H1 (cell line): ENCODE measurements at regions not wholly inside any gene's neighbourhood (a gene's known extent, or its start where the extent isn't known, plus 50 kb on each side); places are given as distances from the start of the nearest gene placed in this dataset.

Experiments
- CTCF ChIA-PET: fragments of 300-600 bp; sonication (Branson Sonifier 250); formaldehyde crosslinking; loops from one replicate; lab custom pipeline; 2021; ENCODE audit not compliant: partially characterized antibody; lab: Charles Lee
- POLR2A ChIA-PET: fragments of 300-600 bp; sonication (Branson Sonifier 250); formaldehyde crosslinking; loops from one replicate; lab custom pipeline; 2021; ENCODE audit warnings: inconsistent platforms; ENCODE audit not compliant: partially characterized antibody; lab: Charles Lee
- DNase-seq, 2 experiments: peaks; one replicate each; pipeline versions ENCODE4 v3.0.0 to v3.0.0-alpha.2; 2010 to 2022; ENCODE audit warnings: low spot score in 2 of 2, low read depth in 1 of 2, mixed read lengths in 1 of 2
- FAIRE-seq: peaks from 2 replicates; lab custom pipeline; 2011; peaks lifted over from hg19 to GRCh38; lab: Jason Lieb, UNC
- H2AFZ ChIP-seq: 2 replicates; pipeline ENCODE4 v1.8.1; 2012; ENCODE audit warnings: low read length, inconsistent platforms
- H2AK5ac ChIP-seq: 2 replicates; pipeline ENCODE4 v1.6.1; 2013; ENCODE audit warnings: low read depth, low read length
- H2BK120ac ChIP-seq: replicated peaks from 2 replicates; pipeline ENCODE3; 2013; ENCODE audit warnings: low read depth, low read length, inconsistent platforms
- H2BK12ac ChIP-seq: 2 replicates; pipeline ENCODE4 v1.6.1; 2013; ENCODE audit warnings: low read depth, low read length
- H2BK15ac ChIP-seq: 2 replicates; pipeline ENCODE4 v1.6.1; 2013; ENCODE audit warnings: low read length
- H2BK20ac ChIP-seq: 2 replicates; pipeline ENCODE4 v1.6.1; 2013; ENCODE audit warnings: low read length
- H2BK5ac ChIP-seq: 2 replicates; pipeline ENCODE4 v1.6.1; 2013; ENCODE audit warnings: low read depth, low read length
- H3K14ac ChIP-seq: 2 replicates; pipeline ENCODE4 v1.6.1; 2013; ENCODE audit warnings: inconsistent platforms; ENCODE audit not compliant: insufficient read length
- H3K18ac ChIP-seq: 2 replicates; pipeline ENCODE4 v1.6.1; 2013; ENCODE audit warnings: low read length; ENCODE audit errors: extremely low read depth
- H3K23ac ChIP-seq: 2 replicates; pipeline ENCODE4 v1.6.1; 2013; ENCODE audit warnings: inconsistent platforms; ENCODE audit not compliant: insufficient read length
- H3K23me2 ChIP-seq: 2 replicates; pipeline ENCODE4 v1.6.1; 2013; ENCODE audit warnings: low read depth, low read length
- H3K27ac ChIP-seq: 2 replicates; pipeline ENCODE4 v1.6.1; 2011; ENCODE audit warnings: low read depth, low read length, inconsistent platforms
- H3K27me3 ChIP-seq, 4 experiments: replicated peaks in 1 of 4; 1 replicate in 1 of 4; 2 replicates in 3 of 4; pipeline versions ENCODE4 v1.6.1 to v1.8.1; 2011 to 2013; ENCODE audit warnings: low read length in 3 of 4, mild to moderate bottlenecking in 3 of 4, inconsistent platforms in 2 of 4, mixed read lengths in 2 of 4, moderate library complexity in 1 of 4; ENCODE audit not compliant: control insufficient read depth in 3 of 4, insufficient read depth in 3 of 4; ENCODE audit errors: extremely low read depth in 1 of 4
- H3K36me3 ChIP-seq, 4 experiments: 2 replicates each; pipeline versions ENCODE4 v1.6.1 to v1.8.1; 2011 to 2013; ENCODE audit warnings: mild to moderate bottlenecking in 4 of 4, low read length in 3 of 4, moderate library complexity in 2 of 4, control low read depth in 1 of 4, inconsistent platforms in 1 of 4; ENCODE audit not compliant: insufficient read depth in 4 of 4, control insufficient read depth in 2 of 4
- H3K4ac ChIP-seq: replicated peaks from 2 replicates; pipeline ENCODE3; 2013; ENCODE audit warnings: low read length, low read depth, mixed read lengths, inconsistent platforms; ENCODE audit not compliant: insufficient read length
- H3K4me1 ChIP-seq, 4 experiments: replicated peaks in 1 of 4; 1 replicate in 1 of 4; 2 replicates in 3 of 4; pipeline versions ENCODE4 v1.6.1 to v1.8.1; 2011 to 2013; ENCODE audit warnings: low read length in 3 of 4, inconsistent platforms in 2 of 4, mixed read lengths in 1 of 4; ENCODE audit not compliant: insufficient read depth in 4 of 4, control insufficient read depth in 3 of 4
- H3K4me2 ChIP-seq, 2 experiments: 2 replicates each; pipeline versions ENCODE4 v1.6.1 to v1.8.1; 2011 to 2013; ENCODE audit warnings: low read depth in 2 of 2, low read length in 2 of 2, control low read depth in 1 of 2, inconsistent platforms in 1 of 2, mild to moderate bottlenecking in 1 of 2; ENCODE audit not compliant: insufficient read depth in 1 of 2
- H3K4me3 ChIP-seq, 4 experiments: fragments of 200-600, 300-600 bp in 1 of 4; sonication (generic), shearing (Covaris generic), sonication (Bioruptor Twin) in 1 of 4; 2 replicates each; pipeline versions ENCODE4 v1.5.1 to v1.8.1; 2011 to 2016; ENCODE audit warnings: low read length in 4 of 4, low read depth in 3 of 4, control low read depth in 2 of 4, inconsistent platforms in 2 of 4, mild to moderate bottlenecking in 2 of 4, mixed read lengths in 1 of 4, moderate library complexity in 1 of 4; ENCODE audit not compliant: insufficient read depth in 2 of 4; ENCODE audit errors: extremely low read depth in 1 of 4
- H3K56ac ChIP-seq: replicated peaks from 2 replicates; pipeline ENCODE3; 2013; ENCODE audit warnings: low read depth, mild to moderate bottlenecking, mixed read lengths, low read length, inconsistent platforms; ENCODE audit not compliant: insufficient read length
- H3K79me1 ChIP-seq: 2 replicates; pipeline ENCODE4 v1.6.1; 2013; ENCODE audit warnings: low read depth, low read length, control low read depth
- H3K79me2 ChIP-seq, 2 experiments: 2 replicates each; pipeline versions ENCODE4 v1.6.1 to v1.8.1; 2012 to 2013; ENCODE audit warnings: low read length in 2 of 2, mild to moderate bottlenecking in 2 of 2, inconsistent platforms in 1 of 2; ENCODE audit not compliant: insufficient read depth in 2 of 2, control insufficient read depth in 1 of 2
- H3K9ac ChIP-seq, 4 experiments: replicated peaks in 1 of 4; 1 replicate in 1 of 4; 2 replicates in 3 of 4; pipeline versions ENCODE4 v1.6.1 to v1.8.1; 2011 to 2013; ENCODE audit warnings: low read depth in 3 of 4, low read length in 3 of 4, control low read depth in 2 of 4, mild to moderate bottlenecking in 2 of 4, moderate library complexity in 2 of 4, inconsistent platforms in 1 of 4; ENCODE audit errors: extremely low read depth in 1 of 4
- H3K9me3 ChIP-seq, 2 experiments: 2 replicates each; pipeline versions ENCODE4 v1.6.1 to v1.8.1; 2012 to 2013; ENCODE audit warnings: mild to moderate bottlenecking in 2 of 2, moderate library complexity in 2 of 2, control low read depth in 1 of 2, inconsistent platforms in 1 of 2, low read depth in 1 of 2, low read length in 1 of 2, mixed read lengths in 1 of 2; ENCODE audit not compliant: insufficient read depth in 2 of 2
- H4K20me1 ChIP-seq, 2 experiments: replicated peaks in 1 of 2; 2 replicates each; pipeline versions ENCODE3 to v1.8.1; 2011 to 2013; ENCODE audit warnings: inconsistent platforms in 2 of 2, low read length in 2 of 2, mild to moderate bottlenecking in 1 of 2; ENCODE audit not compliant: insufficient read depth in 2 of 2, control insufficient read depth in 1 of 2
- H4K5ac ChIP-seq: 2 replicates; pipeline ENCODE4 v1.6.1; 2013; ENCODE audit warnings: low read length, low read depth, mixed read lengths, inconsistent platforms; ENCODE audit not compliant: insufficient read length
- H4K8ac ChIP-seq: 2 replicates; pipeline ENCODE4 v1.8.0; 2013; ENCODE audit warnings: mild to moderate bottlenecking, moderate library complexity, low read length, inconsistent platforms; ENCODE audit not compliant: insufficient read depth; ENCODE audit errors: extremely low read depth
- H4K91ac ChIP-seq: replicated peaks from 2 replicates; pipeline ENCODE3; 2013; ENCODE audit warnings: low read length, mixed read lengths, inconsistent platforms; ENCODE audit not compliant: insufficient read length
- ATF2 ChIP-seq: IDR thresholded peaks from 2 replicates; pipeline ENCODE4 v1.6.1; 2012; ENCODE audit warnings: low read length, inconsistent platforms
- ATF3 ChIP-seq: IDR thresholded peaks from 2 replicates; pipeline ENCODE4 v1.6.1; 2011; ENCODE audit warnings: low read depth, mild to moderate bottlenecking, low read length; ENCODE audit not compliant: insufficient read depth
- CTCF ChIP-seq, 3 experiments: IDR thresholded peaks; 1 replicate in 2 of 3; 2 replicates in 1 of 3; pipeline versions ENCODE4 v1.5.1 to v1.6.1; 2011; ENCODE audit warnings: low read length in 3 of 3, mild to moderate bottlenecking in 3 of 3, inconsistent platforms in 2 of 3, low read depth in 1 of 3, moderate library complexity in 1 of 3; ENCODE audit not compliant: insufficient read depth in 1 of 3; ENCODE audit errors: control extremely low read depth in 1 of 3
- JUN ChIP-seq: IDR thresholded peaks from 2 replicates; pipeline ENCODE4 v1.6.1; 2011; ENCODE audit warnings: low read depth, mild to moderate bottlenecking, improper control_type of control experiment, low read length
- PHF8 ChIP-seq: fragments of 200-600 bp; sonication (generic); conservative IDR thresholded peaks from 2 replicates; pipeline ENCODE4 v1.7.1; 2012; ENCODE audit warnings: low read depth, mild to moderate bottlenecking, inconsistent platforms, low read length, moderate library complexity
- RNF2 ChIP-seq: fragments of 200-900, 300-1000 bp; sonication (generic); IDR thresholded peaks from 2 replicates; pipeline ENCODE4 v1.7.1; 2016; ENCODE audit warnings: borderline replicate concordance, low read depth, mild to moderate bottlenecking, antibody characterized with exemption, low read length; ENCODE audit not compliant: poor library complexity, severe bottlenecking; ENCODE audit errors: missing control alignments
- SIX5 ChIP-seq: IDR thresholded peaks from 2 replicates; pipeline ENCODE4 v1.6.1; 2011; ENCODE audit warnings: mild to moderate bottlenecking, low read depth, low read length
- WGBS, 2 experiments: shearing (Covaris generic) in 1 of 2; methylation state at CpG; one replicate each; pipeline versions ENCODE4 v1.1.6 to v1.1.7; 2013 to 2015; ENCODE audit warnings: low lambda C conversion rate in 2 of 2, mixed read lengths in 2 of 2, inconsistent platforms in 1 of 2, low coverage in 1 of 2, missing lambda C conversion rate in 1 of 2; ENCODE audit not compliant: insufficient replicate concordance in 2 of 2, insufficient coverage in 1 of 2, insufficient read length in 1 of 2; ENCODE audit errors: extremely low coverage in 1 of 2, missing lambda C conversion rate in 1 of 2; 5-methylcytosine and 5-hydroxymethylcytosine counted together

- H3K18ac ChIP-seq = no peak overlapping the region
- no peak overlapping the region for H4K91ac ChIP-seq
- H2BK15ac ChIP-seq = no peak overlapping the region
- no peak for DNase-seq
- peaks cover 0 to 5% (median 3%) of the 10 kb centered on the region in 4 experiments; a peak in 3 of 7 replicates for H3K27me3 ChIP-seq
- H2AK5ac ChIP-seq = no peak overlapping the region
- no peak overlapping the region for H4K8ac ChIP-seq
- H2BK12ac ChIP-seq = no peak overlapping the region
- no peak overlapping the region for H3K56ac ChIP-seq
- H3K4me3 ChIP-seq = no peak overlapping the region
- peaks cover 3 to 18% (median 7%) of the 10 kb centered on the region in 4 experiments for H3K4me1 ChIP-seq
- peak overlapping the region; percentile 78; the same call in 1 of the 2 replicates for H2AFZ ChIP-seq
- H2BK20ac ChIP-seq = no peak overlapping the region
- ChIA-PET CTCF (interaction anchor here (1.1 to 1.2 kb wide), 2 partner anchors 31 to 184 kb away, joined by 3 to 4 read pairs; no protein-coding TSS in a partner anchor), POLR2A (no interaction called here)
- no peak overlapping the region for H3K23ac ChIP-seq
- H3K36me3 ChIP-seq = no peaks in the 10 kb centered on the region
- H3K79me2 ChIP-seq = no peaks in the 10 kb centered on the region
- H3K79me1 ChIP-seq = no peaks in the 10 kb centered on the region
- H2BK5ac ChIP-seq = no peak overlapping the region
- no peak for FAIRE-seq
- H3K27ac ChIP-seq = no peak overlapping the region
- no peak overlapping the region for H3K4me2 ChIP-seq
- no peak overlapping the region for H3K9ac ChIP-seq
- H3K14ac ChIP-seq = no peak overlapping the region
- H3K9me3 ChIP-seq = no peaks in the 10 kb centered on the region; a peak in 1 of 4 replicates
- H3K23me2 ChIP-seq = no peaks in the 10 kb centered on the region; the same call in 1 of the 2 replicates
- H3K4ac ChIP-seq = no peak overlapping the region
- H4K20me1 ChIP-seq = no peaks in the 10 kb centered on the region
- 78% methylated on average over 6 of the region's 6 CpGs; no CpG with 5 or more reads in 1 of the 2 experiments for WGBS, 2 experiments
- H4K5ac ChIP-seq = no peak overlapping the region
- H2BK120ac ChIP-seq = no peak overlapping the region
- TF ChIP-seq CTCF (IDR thresholded peaks at IDR 0.05; ENCODE audit: control extremely low read depth in 1 of 3, insufficient read depth in 1 of 3, low read depth in 1 of 3, low read length in 3 of 3) = no peak
- TF ChIP-seq ATF2 = no peak
- TF ChIP-seq JUN = no peak
- no peak for TF ChIP-seq RNF2
- no peak for TF ChIP-seq SIX5
- no peak for TF ChIP-seq PHF8
- no peak for TF ChIP-seq ATF3
These were observed 181.4 kb downstream of the TLE3 start for GRCh38 chr15:69916169-69916785.
